GM18858 (cell line): ENCODE measurements at regions not wholly inside any gene's neighbourhood (a gene's known extent, or its start where the extent isn't known, plus 50 kb on each side); places are given as distances from the start of the nearest gene placed in this dataset.
"Not testable (repeated sequence)": the region's sequence is repeated elsewhere in the genome, so short reads cannot be mapped to it uniquely, and the experiment has no call there.

ENCODE experiments used
- ATAC-seq: cut with Tn5 transposase; IDR thresholded peaks from one replicate; pipeline ENCODE4 v1.9.1; 2021; ENCODE audit not compliant: unreplicated experiment

- ATAC-seq: no peak
Measured at GRCh38 chrX:115909017-115909416, 261.5 kb upstream of the AGTR2 start.

GRCh38 chrX:115911967-115912366 lies 258.6 kb upstream of the AGTR2 start:
- no peak for ATAC-seq

- peak; percentile 91 for ATAC-seq
Measured at GRCh38 chrX:115912372-115912897, 258.1 kb upstream of the AGTR2 start.

- ATAC-seq: peak; percentile 38
Measured at GRCh38 chrX:115913575-115913974, 257.0 kb upstream of the AGTR2 start.

GRCh38 chrX:115915625-115916024 lies 254.9 kb upstream of the AGTR2 start:
- not testable (repeated sequence) for ATAC-seq

- no peak for ATAC-seq
Measured at GRCh38 chrX:115929480-115929879, 241.1 kb upstream of the AGTR2 start.

- no peak for ATAC-seq
Measured at GRCh38 chrX:115936008-115936407, 234.5 kb upstream of the AGTR2 start.

GRCh38 chrX:115939070-115939469 lies 231.5 kb upstream of the AGTR2 start:
- ATAC-seq: peak; percentile 73

- peak; percentile 22 for ATAC-seq
Measured at GRCh38 chrX:115939636-115940160, 230.8 kb upstream of the AGTR2 start.

GRCh38 chrX:115940348-115940747 lies 230.2 kb upstream of the AGTR2 start:
- peak; percentile 4 for ATAC-seq

- ATAC-seq: peak; percentile 37
Measured at GRCh38 chrX:115940888-115941332, 229.6 kb upstream of the AGTR2 start.

- no peak for ATAC-seq
Measured at GRCh38 chrX:115941388-115941787, 229.2 kb upstream of the AGTR2 start.

GRCh38 chrX:115946059-115946458 lies 224.5 kb upstream of the AGTR2 start:
- ATAC-seq: no peak

- no peak for ATAC-seq
Measured at GRCh38 chrX:115948018-115948923, 222.3 kb upstream of the AGTR2 start.

GRCh38 chrX:115949900-115950822 lies 220.4 kb upstream of the AGTR2 start:
- no peak for ATAC-seq

GRCh38 chrX:115952417-115953092 lies 218.0 kb upstream of the AGTR2 start:
- ATAC-seq: no peak

GRCh38 chrX:115957862-115958490 lies 212.6 kb upstream of the AGTR2 start:
- no peak for ATAC-seq

- ATAC-seq: no peak
Measured at GRCh38 chrX:115958687-115959359, 211.7 kb upstream of the AGTR2 start.

GRCh38 chrX:115960440-115961084 lies 210.0 kb upstream of the AGTR2 start:
- no peak for ATAC-seq
